Astrocyte of the spinal cord (primary cell): ENCODE measurements at regions not wholly inside any gene's neighbourhood (a gene's known extent, or its start where the extent isn't known, plus 50 kb on each side); places are given as distances from the start of the nearest gene placed in this dataset.

Experiments used
- DNase-seq: peaks from one replicate; pipeline ENCODE4 v3.0.0; 2011; ENCODE audit warnings: low read depth, low spot score
- H3K4me3 ChIP-seq: 2 replicates; pipeline ENCODE4 v1.5.1; 2011; ENCODE audit warnings: low read depth, mild to moderate bottlenecking, low read length, moderate library complexity
- in situ Hi-C: cut with HindIII; loops from 2 replicates; pipeline ENCODE4 v1.10.0; 2017; ENCODE audit warnings: low sequenced_read_pairs
- TF ChIP-seq, protein P1 (sequence below): IDR thresholded peaks from 2 replicates; pipeline ENCODE4 v1.5.1; 2012; ENCODE audit warnings: low read depth, mild to moderate bottlenecking, low read length, inconsistent platforms

DNA sequence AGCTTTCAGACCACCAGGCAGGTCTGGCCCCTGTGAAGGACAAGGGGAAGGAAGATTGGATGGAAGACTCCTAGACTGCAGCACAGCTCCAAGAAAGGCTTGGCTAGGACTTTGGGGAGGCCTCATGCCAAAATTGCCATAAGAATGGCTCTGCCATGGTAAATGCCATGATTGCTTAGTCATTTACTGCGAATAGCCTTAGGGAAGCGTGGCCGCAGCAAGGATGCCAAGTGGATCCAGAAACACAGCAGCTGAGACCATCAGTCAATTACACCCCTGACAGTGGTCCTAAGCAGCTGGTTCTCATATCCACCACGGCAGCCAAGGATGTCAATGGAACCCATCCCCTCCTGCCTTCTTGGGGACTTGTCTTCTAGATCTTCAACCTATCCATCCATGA is 88.2 kb upstream of the AUTS2 start:
- TF ChIP-seq, protein P1, sequence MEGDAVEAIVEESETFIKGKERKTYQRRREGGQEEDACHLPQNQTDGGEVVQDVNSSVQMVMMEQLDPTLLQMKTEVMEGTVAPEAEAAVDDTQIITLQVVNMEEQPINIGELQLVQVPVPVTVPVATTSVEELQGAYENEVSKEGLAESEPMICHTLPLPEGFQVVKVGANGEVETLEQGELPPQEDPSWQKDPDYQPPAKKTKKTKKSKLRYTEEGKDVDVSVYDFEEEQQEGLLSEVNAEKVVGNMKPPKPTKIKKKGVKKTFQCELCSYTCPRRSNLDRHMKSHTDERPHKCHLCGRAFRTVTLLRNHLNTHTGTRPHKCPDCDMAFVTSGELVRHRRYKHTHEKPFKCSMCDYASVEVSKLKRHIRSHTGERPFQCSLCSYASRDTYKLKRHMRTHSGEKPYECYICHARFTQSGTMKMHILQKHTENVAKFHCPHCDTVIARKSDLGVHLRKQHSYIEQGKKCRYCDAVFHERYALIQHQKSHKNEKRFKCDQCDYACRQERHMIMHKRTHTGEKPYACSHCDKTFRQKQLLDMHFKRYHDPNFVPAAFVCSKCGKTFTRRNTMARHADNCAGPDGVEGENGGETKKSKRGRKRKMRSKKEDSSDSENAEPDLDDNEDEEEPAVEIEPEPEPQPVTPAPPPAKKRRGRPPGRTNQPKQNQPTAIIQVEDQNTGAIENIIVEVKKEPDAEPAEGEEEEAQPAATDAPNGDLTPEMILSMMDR, result no peak
- H3K4me3 ChIP-seq, result no peak overlapping the region
- in situ Hi-C loops, result no loop called here
- no peak for DNase-seq

DNA sequence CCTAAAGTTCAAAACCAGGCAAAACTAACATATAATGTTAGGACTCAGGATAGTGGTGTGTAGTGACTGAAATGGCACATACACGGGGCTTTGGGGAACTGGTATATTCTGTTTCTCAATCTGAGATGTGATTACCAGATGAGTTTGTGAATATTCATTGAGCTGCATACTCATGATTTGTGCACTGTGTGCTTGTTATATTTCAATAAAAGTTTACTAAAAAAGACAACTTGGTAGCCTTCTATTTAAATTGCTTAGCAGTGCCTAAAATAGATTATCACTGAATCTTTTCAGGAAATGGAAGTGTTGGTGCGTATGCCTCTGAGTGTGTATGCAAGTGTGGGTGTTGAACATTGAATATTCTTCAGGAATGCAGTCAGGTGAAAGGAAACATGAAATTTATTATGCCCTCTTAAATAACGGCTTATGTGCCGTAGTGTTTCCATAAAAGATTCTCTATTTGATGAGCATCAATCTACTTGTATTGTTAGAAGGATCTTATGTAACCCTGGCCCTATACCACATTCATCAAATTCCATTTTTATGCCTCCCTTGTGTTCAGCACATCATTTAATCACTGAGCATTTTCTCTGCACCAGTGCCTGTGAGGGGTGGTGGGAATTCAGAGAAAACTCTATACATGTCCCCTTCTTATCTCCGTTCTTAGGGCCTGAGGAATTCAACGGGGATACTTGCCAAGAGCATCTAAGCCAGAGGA is 82.6 kb upstream of the AUTS2 start:
- no peak overlapping the region for H3K4me3 ChIP-seq
- TF ChIP-seq, protein P1, result no peak
- DNase-seq, result no peak
- in situ Hi-C loops, result no loop called here

- in situ Hi-C loops, result no loop called here
- no peak overlapping the region for H3K4me3 ChIP-seq
- no peak for DNase-seq
- TF ChIP-seq, protein P1, result no peak
Observed at GRCh38 chr7:69516238-69516820, 81.9 kb upstream of the AUTS2 start.

DNA sequence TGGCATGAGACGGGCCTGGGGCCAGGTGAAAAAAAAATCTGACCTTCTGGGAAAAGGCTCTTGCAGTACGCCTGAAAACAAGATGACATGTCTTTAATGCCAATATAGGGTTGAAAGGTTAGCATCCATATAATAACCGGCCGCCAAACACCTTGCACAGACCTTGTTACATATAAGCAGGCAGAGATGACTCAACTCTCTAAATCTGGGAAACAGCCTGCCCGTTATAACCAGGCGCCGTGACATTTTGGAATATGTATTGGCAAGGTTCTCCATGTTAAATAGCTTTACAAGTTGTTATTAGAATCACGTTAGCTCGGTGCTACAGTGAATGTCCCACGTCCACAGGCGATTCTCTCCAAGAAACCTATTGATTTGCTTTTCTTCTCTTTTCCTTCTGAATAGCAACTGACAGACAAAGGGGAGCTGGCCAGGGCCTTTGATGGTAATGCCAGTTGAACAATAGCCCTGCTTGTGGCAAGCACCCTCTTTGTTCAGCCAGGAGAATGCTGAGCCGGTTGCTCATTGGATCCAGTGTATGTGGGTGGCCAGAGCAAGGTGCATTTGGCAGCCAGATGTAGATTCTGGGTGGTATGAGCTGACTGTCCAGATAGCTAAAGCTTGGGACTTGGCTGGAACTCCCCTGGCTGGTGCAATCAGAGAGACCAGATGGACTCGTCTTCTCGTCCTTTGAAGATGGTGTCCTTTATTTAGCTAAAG is 80.1 kb upstream of the AUTS2 start:
- no peak overlapping the region for H3K4me3 ChIP-seq
- DNase-seq, result no peak
- TF ChIP-seq, protein P1, result no peak
- in situ Hi-C loops, result no loop called here

DNA sequence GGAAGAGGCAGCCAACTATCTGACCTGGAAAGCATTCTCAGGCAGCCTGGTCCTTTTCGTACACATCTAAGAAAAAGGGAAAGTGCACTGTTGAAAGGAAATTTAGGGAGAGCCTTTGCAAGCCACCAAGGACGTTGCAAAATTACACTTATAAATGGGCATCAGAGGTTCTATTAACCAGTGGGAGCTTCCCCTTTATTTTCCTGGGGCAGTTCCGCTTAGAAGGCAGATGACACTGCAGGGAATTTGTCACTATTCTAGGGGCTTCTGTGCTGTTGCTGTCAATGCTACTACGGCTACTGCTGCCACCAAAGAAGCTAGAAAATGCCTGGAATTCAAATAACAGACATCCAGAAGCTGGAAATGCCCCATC is 79.6 kb upstream of the AUTS2 start:
- TF ChIP-seq, protein P1, result no peak
- in situ Hi-C loops, result no loop called here
- no peak for DNase-seq
- H3K4me3 ChIP-seq, result no peak overlapping the region

- no peak for DNase-seq
- in situ Hi-C loops, result no loop called here
- H3K4me3 ChIP-seq, result no peak overlapping the region
- TF ChIP-seq, protein P1, result no peak
Observed at GRCh38 chr7:69526570-69526969, 71.7 kb upstream of the AUTS2 start.
